NCI-H748 (cell line): ENCODE measurements at regions not wholly inside any gene's neighbourhood (a gene's known extent, or its start where the extent isn't known, plus 50 kb on each side); places are given as distances from the start of the nearest gene placed in this dataset.
"Not testable (repeated sequence)": the region's sequence is repeated elsewhere in the genome, so short reads cannot be mapped to it uniquely, and the experiment has no call there.

Experiments used
- DNase-seq: peaks from one replicate; lab custom pipeline; 2025; ENCODE audit not compliant: unreplicated experiment; lab: John Stamatoyannopoulos, UW

DNA sequence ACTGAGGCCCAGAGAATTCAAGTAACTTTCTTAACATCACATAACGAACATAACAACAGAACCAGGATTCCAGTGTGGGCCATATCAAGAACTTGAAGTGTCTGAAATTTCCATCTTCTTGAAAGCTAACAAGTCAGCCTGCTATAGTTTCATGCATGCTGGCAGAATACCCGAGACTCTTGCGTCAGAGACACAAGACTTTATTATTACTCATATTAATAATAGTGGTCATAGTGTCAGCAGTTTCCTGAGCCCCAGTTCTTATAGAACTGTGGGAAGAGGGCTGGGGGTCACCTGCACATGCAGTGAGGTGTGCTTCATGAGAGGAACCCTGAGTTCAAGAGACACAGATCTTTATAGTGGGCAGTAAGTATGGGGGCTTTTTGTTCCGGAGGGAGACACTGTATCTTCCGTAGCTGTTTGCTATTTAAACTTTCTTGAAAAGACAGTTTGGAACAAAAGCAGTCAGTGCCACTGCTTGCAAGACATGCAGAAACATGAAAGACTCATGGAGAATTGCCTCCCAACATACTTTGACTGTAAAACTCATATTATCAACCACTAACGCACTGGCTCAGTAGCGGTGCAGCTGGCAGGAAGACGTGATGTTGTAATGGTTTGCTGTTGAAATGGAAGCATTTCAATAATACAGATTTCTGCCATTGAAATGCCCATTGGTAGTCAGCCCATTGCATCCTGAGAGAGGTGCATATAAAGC is 339.2 kb downstream of the ADGRL2 start:
- DNase-seq: no peak

DNA sequence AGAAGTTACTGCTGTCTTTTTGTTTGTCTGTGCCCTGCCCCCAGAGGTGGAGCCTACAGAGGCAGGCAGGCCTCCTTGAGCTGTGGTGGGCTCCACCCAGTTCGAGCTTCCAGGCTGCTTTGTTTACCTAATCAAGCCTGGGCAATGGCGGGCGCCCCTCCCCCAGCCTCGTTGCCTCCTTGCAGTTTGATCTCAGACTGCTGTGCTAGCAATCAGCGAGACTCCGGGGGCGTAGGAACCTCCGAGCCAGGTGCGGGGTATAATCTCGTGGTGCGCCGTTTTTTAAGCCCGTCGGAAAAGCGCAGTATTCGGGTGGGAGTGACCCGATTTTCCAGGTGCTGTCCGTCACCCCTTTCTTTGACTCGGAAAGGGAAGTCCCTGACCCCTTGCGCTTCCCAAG is 335.6 kb downstream of the ADGRL2 start:
- not testable (repeated sequence) for DNase-seq

DNA sequence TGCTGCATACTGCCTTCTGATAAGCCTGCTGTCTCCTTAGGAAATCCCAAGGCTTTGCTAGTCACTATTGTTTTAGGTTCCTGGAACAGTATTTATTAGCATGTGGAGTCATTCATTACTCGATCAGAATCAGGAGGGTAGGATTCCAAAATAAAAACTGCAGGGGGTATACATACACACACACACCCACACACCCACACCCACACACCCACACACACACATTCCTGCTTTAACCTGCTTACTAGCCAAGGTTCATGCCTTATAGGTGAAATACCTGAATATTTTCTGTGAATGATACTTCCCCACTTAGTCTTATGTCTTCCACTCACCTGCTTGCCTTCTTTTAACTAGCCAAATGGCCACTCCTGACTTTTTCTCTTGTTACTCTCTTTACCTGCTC is 325.1 kb downstream of the ADGRL2 start:
- no peak for DNase-seq

DNA sequence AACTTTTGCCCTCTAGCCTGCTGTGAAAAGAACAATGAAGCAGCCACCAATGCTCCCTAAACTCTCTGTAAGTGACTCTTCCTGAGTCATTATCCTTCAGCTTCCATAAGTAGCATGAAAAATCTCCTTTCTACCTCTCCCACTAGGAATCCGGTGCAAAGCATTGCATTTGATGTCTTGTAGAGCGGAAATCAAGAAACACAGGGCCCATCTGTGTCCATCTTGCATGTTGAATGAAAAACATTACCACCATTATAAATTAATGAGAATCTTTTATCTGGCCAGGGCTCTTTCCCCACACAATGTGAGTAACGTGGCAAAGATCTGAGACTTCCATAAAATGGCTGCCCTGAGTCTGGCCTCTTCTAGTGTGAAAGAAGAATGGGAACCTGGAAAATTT is 324.4 kb downstream of the ADGRL2 start:
- DNase-seq: no peak

DNA sequence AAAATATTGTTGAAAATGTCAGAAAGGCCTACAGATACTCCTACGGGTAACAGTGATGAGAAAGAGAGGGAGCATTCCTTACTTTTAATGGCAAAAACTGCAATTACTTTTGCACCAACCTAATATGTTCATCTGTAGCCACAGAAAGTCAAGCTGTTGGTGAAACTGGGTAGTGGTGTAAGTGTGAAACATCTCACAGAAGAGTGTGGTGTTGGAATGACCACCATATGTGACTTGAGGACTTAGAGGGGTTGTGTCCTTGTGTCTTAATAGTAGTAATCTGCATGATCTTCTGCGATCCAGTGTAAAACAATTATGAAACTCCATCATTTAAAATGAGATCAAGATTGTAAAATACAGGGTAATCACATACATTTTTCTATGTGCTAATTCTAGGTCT is 320.7 kb downstream of the ADGRL2 start:
- no peak for DNase-seq

DNA sequence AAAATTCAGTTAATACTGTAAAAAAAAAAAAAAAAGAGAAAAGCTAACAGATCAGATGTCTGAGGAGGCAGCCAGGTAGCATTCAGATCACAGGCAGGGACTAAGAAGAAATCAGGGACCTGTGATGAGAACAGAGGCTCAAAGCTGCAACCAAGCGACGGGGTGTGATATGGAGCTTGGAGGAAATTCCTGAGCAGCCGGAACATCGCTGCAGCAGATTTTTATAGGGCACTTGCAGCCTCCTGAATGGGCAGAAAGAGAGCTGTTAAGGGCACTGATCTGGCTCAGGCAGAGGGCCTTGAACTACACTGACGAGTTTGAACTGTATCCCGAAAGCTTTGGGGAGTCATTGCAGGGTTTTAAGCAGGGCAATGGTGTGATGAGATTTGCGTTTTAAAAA is 315.4 kb downstream of the ADGRL2 start:
- no peak for DNase-seq

DNA sequence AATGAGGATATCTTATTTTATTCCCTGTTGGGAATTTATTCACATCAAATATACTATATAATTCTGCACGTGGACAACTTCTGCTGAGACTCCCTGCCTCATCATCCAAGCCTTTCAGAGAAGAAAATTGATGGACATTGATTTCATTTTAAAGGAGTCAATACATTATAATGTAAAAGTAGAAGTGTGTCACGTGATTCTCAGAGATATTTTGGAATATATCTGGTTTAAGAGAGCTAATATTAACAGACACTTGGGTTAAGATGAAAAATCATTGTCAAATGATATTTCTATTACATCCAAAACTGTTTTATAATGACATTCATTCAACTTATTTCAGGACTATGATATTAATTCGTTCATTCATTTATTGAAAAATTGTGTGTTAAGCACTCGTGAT is 314.2 kb downstream of the ADGRL2 start:
- no peak for DNase-seq

DNA sequence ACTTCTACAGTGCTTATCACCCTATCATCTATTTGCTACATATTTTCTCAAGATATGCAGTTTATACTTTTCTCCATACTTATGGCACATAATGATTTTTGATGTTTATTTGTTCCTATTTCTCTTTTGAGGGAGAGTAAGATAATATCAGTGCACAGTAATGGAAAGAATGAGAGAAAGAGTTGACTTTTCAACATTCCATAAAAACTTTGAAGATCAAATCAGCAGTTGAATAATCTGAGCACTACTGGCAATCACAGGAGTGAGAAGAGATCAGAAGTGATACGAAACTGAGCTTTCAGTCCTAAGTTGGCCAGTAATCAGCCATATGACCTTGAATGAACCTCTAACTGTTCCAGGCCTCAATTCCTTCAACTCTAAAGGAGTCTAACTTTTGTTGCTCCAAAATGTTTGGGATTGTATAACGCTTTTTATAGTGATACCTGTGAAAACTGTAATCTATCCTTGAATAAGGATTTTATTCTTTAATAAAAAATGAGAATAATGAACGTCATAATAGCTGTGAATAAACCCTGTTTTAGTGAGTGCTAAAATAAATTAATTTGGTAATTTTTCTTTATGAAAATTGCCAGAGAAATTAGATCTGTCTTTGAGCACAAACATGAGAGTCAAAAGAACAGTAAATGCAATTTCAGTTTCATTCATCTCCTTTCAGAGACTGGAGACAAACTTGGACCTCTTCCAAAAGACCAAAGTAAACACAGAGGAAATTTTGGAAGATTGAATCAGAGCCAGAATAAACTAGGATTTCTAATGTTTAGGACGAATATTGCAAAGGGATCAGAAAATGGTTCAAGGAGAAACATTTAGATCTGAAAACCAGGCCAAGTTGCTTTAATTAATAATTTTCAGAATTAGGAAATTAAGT is 309.9 kb downstream of the ADGRL2 start:
- peak; percentile 51 for DNase-seq

DNA sequence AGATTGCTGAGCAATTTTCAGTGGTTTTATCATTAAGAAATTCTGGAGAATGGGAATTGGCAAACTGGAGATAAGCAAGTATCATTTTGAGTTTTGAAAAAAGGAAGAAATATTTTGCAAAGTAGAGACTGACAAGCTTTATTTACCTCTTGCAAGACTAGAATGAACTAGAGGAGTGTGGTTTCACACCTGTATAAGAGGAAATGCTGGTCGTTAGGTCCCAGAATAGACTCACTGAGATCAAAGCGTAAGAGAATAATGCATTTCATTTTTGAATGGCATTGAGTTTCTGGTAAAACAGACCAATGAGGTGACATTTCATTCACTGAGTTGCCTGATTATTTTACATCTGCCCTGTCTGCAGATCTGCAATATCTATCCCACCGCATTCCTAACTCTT is 308.1 kb downstream of the ADGRL2 start:
- no peak for DNase-seq

DNA sequence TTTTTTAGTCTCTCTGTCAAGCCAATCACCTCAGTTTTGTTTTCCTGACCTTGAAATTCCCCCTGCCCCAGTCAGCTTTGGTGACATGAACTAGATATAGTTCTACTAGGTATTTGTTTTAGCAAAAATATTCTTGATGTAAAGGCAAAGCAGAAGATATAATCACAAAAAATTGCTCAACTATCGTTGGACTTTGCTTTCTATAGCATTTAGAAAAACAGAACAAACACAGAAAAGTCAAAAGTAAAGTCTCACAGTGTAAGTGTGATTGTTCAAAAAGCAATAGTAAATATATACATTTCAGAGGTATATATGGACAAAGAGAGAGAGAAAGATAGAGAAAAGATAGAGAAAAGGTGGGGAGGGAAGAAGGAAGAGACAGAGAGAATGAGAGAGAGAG is 305.9 kb downstream of the ADGRL2 start:
- DNase-seq: no peak

DNA sequence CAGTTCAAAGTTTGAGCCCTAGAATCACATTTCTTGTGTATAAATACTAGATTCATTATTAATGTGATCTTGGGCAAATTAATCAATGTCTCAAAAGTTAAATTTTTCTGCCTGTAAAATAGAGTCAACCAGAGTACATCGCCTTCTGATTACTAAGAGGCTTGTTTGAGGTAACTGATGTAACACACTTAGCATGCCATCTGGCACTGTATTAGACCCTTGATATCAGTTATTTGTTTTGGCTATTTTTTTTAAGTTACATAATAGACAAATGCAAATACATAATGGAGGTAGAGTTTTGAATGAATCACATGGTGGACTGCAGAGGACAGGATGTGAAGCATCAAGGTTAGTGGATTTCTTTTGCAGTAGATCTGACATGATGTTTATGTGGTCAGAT is 298.4 kb downstream of the ADGRL2 start:
- no peak for DNase-seq

DNA sequence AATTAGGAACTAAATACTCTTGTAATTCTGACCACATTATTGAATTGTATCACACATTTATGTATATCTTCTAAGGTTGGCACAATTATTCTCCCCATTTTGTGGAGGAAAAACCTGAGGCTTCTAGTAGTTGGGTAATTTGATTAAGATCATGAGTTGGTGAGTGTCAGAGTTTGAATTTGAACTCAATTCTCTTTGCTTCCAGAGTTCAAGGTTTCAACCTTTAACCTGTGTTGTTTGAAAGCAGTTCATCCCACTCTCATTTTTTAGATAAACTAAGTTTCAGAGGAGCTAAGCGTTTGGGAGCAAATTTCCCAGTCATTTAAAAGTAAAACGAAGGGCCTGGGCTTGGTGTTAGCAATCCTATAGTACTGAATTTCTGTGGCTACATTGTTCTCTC is 293.4 kb downstream of the ADGRL2 start:
- no peak for DNase-seq

DNA sequence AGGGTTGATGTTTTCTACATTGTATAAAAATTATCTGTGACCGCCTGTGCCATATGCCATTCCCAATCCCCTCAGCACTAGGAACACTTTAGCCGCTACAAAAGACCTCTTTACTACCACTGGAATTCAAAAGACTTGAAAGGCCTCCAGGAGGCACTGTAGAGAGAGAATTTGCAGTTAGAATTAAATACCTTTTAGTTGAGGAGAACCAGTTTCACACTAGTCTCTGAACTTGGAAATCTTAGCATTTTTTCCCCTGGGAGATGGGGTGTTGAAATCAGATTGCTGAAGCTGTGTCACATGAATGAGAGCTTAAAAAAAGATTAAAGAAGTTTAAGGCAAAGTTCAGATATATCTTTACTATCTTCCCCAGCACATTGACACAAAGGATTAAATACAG is 291.0 kb downstream of the ADGRL2 start:
- no peak for DNase-seq

DNA sequence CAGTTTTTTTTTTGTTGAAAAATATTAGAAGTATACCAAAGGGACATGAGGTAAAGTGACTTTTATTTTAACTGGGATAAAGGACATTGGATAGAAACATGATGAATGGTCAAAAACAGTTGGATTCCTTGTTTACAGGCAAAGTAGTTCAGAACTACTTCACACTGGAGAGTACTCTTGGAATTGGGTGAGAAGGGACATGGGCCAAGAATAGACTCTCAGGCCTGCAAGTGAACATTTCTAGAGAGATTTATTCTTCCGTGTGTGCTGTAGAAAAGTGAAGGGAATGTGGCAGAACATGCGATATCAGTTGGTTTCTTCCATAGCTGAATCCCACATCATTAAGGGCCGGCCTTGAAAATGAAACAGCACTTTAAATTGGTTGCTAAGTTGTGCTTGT is 290.5 kb downstream of the ADGRL2 start:
- DNase-seq: no peak

DNA sequence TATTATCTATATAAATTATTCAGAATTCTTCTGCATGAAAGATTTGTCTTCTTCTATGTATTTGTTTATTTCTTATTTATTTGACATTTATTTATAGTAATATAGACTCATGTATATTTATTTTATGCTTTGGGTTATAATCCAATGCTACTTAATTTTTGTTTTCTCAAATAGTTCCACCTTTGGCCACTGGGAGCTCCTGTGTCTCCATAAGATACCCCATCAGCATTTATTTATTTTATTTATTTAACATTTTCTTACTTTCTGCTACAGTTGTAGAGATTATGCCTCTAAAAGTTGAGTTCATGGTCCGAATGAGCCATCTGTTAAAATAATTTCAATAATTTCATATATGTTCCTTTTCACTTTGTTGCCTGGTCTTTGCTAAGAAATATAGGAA is 289.4 kb downstream of the ADGRL2 start:
- no peak for DNase-seq

DNA sequence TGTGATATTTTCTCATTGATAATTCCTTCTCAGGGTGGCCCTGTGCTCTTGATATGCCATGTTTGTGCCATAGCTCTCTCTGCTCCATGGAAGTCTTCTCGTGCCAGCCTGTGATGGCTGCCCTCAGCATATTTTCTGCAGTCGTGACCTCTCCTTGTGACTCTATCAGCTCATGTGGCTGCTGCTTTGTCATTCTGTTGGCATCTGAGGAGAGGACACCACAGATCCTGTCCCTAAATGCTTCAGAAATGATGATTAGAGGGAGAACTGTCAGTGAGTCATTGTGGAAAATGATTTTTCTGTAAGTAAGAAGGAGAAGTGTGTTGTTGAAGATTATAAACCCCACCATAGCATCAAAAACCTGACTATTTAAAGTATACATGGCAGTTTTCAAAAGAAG is 286.0 kb downstream of the ADGRL2 start:
- no peak for DNase-seq

DNA sequence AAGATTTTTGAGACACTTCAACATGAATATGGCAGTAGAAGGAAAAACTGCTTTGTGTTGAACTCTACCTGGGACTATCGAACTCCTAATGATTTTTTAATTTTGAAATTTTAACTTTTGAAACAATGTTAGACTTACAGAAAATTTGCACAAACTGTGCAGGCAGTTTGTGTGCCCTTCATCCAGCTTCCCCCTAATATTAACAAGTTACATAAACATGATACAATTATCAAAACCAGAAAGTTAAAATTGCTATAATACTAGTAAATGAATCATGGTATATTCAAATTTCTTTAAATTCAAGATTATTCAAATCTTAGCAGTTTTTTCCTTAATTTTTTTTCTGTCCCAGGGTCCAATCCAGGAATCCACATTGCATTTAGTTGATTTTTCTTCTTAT is 278.9 kb downstream of the ADGRL2 start:
- no peak for DNase-seq

DNA sequence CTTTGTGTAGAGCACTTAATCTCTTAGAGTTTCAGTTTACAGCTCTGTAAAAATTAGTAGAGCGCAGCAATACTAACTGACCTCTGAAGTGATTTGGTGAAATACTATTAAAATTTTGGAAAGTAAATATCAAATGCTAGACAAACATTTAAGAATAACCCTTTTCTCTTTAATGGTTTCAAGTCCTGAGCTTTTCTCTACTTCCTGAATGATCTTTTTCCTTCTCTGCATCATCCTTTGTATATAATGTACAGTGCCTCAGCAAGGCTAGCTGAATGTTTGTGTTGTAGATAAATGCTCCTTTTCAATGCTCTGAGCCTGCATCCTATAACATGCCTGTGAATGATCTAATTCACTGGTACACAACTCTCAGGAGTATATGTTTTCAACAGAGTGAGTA is 272.9 kb downstream of the ADGRL2 start:
- no peak for DNase-seq

DNA sequence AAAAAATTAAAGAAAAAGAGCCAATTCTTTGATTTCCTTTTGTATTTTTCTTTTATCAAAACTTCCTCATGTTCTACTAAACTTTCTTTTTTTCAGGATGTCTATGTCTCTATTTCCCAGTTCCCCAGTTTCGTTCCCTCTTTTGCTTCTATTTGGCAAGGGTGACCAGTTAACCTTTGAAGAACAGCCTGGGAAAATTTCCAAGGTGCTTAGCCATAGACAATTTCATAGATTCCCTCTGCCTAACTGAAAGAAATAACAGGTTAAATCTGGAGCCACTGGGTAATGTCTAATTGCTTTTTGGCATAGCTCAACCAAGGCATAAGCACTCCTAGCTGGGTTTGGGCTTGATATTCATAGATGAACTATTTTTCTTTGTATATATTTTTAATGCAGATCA is 272.3 kb downstream of the ADGRL2 start:
- no peak for DNase-seq

DNA sequence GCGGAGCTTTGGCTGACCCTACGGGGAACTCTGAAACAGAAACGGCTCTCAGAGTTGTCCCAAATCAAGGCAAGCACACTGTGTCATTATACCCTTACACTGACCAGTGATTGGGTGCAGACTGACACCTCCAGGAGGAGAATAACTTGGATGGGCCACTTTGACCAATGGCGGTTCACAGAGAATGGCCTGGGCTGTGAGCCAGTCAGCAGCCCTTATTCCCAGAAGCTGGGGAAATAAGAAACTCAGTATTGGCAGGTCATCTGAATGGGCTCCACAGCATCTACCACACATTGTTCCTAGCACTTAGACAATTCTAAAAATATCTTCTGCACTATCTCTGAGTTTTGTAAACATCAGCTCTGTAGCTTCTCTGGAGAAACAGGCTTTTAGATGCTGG is 265.2 kb downstream of the ADGRL2 start:
- DNase-seq: no peak

DNA sequence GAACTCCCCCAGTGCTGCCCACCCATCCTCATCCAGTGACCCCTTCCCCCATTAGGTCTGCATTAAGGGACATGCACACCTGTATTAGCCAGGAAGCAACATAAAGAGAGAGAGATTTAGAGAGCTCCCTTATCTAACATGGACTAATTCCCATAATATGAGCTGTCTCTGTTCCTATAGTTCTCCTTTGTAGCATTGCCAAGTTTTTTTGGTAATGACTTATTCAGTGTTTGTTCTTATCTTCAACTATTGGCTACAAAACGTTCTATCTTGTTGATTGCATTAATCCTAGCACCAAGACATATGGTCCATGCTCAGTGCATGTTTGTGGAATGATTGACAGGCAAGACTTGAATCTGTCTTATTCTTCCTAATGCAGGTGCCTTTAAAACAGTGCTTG is 264.0 kb downstream of the ADGRL2 start:
- no peak for DNase-seq

DNA sequence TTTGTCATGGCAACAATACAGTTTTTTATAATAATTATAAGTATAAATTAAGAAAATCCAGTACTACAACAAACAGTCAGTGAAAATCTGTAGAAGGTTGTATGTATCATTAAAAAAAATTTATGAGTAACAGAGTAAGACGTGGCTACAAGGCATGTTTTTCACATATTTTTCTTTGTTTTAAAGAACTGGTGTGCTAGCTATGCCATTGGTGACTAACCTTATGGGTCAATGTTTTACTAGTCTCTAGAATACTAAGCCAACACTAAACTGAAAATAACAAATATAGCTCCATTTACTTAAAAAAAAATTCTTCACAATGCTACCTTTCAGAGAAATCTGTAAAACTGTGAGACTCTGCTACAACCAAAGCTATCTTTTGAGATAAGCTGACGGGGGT is 261.5 kb downstream of the ADGRL2 start:
- no peak for DNase-seq

DNA sequence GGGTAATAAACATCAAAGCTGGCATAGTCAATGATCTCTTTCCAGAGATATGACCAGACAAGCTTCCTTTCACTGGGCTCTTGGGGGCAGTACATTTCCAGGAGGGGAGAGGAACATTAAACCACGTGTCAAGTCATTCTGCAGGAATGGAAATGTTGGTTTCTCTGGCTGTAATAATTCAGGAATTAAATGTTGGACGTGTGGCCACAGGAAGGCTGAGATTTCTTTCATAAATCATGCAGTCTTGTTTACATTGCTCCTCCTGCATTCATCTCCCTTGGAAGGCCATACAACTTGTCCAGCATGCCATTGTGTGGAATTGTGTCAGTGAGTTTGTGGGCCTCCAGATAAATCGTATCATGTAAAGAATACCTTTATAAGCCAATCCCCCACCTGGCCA is 259.2 kb downstream of the ADGRL2 start:
- no peak for DNase-seq
